ENCODE measurements at regions not wholly inside any gene's neighbourhood (a gene's known extent, or its start where the extent isn't known, plus 50 kb on each side); places are given as distances from the start of the nearest gene placed in this dataset.

GRCh38 chr2:155830351-155830750 is 502.2 kb downstream of the NR4A2 start:
- no peaks in the 10 kb centered on the region for H3K36me3 Mint-ChIP-seq (ENCODE audit: low read depth)
- peaks cover 5% of the 10 kb centered on the region; the same call in 1 of the 2 replicates for H3K9me2 ChIP-seq (ENCODE audit: insufficient read depth)
- DNase-seq (ENCODE audit: low spot score) (no peak), ATAC-seq (no peak)
- no peak overlapping the region for H3K4me3 ChIP-seq
- H3K4me1 Mint-ChIP-seq = peaks cover 6% of the 10 kb centered on the region; the same call in 1 of the 3 replicates
- H3K27ac ChIP-seq (ENCODE audit: low read depth) = no peak overlapping the region
- no peaks in the 10 kb centered on the region for H3K36me3 ChIP-seq (ENCODE audit: insufficient read depth)
- H3K27me3 Mint-ChIP-seq (ENCODE audit: insufficient read depth, low read depth, poor library complexity) = peaks cover 2% of the 10 kb centered on the region
- no peak overlapping the region for H2AFZ ChIP-seq
- no peaks in the 10 kb centered on the region for H3K79me2 ChIP-seq (replicated peaks; ENCODE audit: insufficient read depth)
- no peak overlapping the region for H3K4me3 Mint-ChIP-seq
- H4K20me1 ChIP-seq (replicated peaks; ENCODE audit: insufficient read depth) = no peaks in the 10 kb centered on the region
- TF ChIP-seq EZH2 (IDR thresholded peaks at IDR 0.05; ENCODE audit: low read depth, unreplicated experiment) (no peak), REST (IDR thresholded peaks at IDR 0.05; ENCODE audit: unreplicated experiment) (no peak), ZNF462 (CRISPR knock-in tag; IDR thresholded peaks at IDR 0.05) (no peak), ZNF331 (CRISPR knock-in tag; IDR thresholded peaks at IDR 0.05; ENCODE audit: low read depth) (no peak), NANOG (IDR thresholded peaks at IDR 0.05; ENCODE audit: borderline replicate concordance) (no peak), ETS1 (IDR thresholded peaks at IDR 0.05) (no peak), EZH2phosphoT487 (IDR thresholded peaks at IDR 0.05; ENCODE audit: unreplicated experiment) (no peak), POLR2AphosphoS5 (IDR thresholded peaks at IDR 0.05; ENCODE audit: low read depth) (no peak), CREB1 (CRISPR knock-in tag; IDR thresholded peaks at IDR 0.05; ENCODE audit: low read depth) (no peak), JUNB (IDR thresholded peaks at IDR 0.05; ENCODE audit: unreplicated experiment) (no peak), ZNF114 (CRISPR knock-in tag; IDR thresholded peaks at IDR 0.05) (no peak)
- H3K27me3 ChIP-seq (ENCODE audit: insufficient read depth) = no peaks in the 10 kb centered on the region
- H3F3A ChIP-seq (replicated peaks; ENCODE audit: low read depth) = no peaks in the 10 kb centered on the region
- no peak overlapping the region for H3K27ac Mint-ChIP-seq
- H3K4me2 ChIP-seq = no peak overlapping the region
- no peaks in the 10 kb centered on the region; the same call in 2 of the 3 replicates for H3K9me3 Mint-ChIP-seq
- H3K4me1 ChIP-seq (ENCODE audit: insufficient read depth) = no peaks in the 10 kb centered on the region

Measured in GM23338 (cell line).